ENCODE measurements at regions not wholly inside any gene's neighbourhood (a gene's known extent, or its start where the extent isn't known, plus 50 kb on each side); places are given as distances from the start of the nearest gene placed in this dataset.

- Histone ChIP-seq H3K4me3 (ENCODE audit: low read length) (no peak overlapping the region), H3K9me3 (ENCODE audit: control insufficient read depth, low read length) (no peaks in the 10 kb centered on the region), H3K4me1 (ENCODE audit: control insufficient read depth, insufficient read depth, low read length) (peaks cover 9% of the 10 kb centered on the region)
Observed at GRCh38 chr11:15657264-15657663, 542.5 kb downstream of the INSC start.

GRCh38 chr11:15660496-15660895 lies 545.8 kb downstream of the INSC start:
- Histone ChIP-seq H3K36me3 (ENCODE audit: control insufficient read depth, insufficient read depth, low read length) (no peaks in the 10 kb centered on the region), H3K27me3 (ENCODE audit: control insufficient read depth, insufficient read depth, low read length) (no peaks in the 10 kb centered on the region), H3K4me3 (ENCODE audit: low read length) (no peak overlapping the region), H3K9ac (ENCODE audit: low read length) (no peak overlapping the region), H3K9me3 (ENCODE audit: control insufficient read depth, low read length) (no peaks in the 10 kb centered on the region), H3K4me1 (ENCODE audit: control insufficient read depth, insufficient read depth, low read length) (peaks cover 24% of the 10 kb centered on the region)

More at GRCh38 chr11:15657264-15657663, 542.5 kb downstream of the INSC start:
- no peaks in the 10 kb centered on the region for H3K36me3 ChIP-seq (ENCODE audit: control insufficient read depth, insufficient read depth, low read length)
- no peak overlapping the region for H3K9ac ChIP-seq (ENCODE audit: low read length)
- no peaks in the 10 kb centered on the region for H3K27me3 ChIP-seq (ENCODE audit: control insufficient read depth, insufficient read depth, low read length)

- Histone ChIP-seq H3K4me3 (ENCODE audit: low read length) (no peak overlapping the region), H3K27me3 (ENCODE audit: control insufficient read depth, insufficient read depth, low read length) (no peaks in the 10 kb centered on the region), H3K9ac (ENCODE audit: low read length) (no peak overlapping the region), H3K36me3 (ENCODE audit: control insufficient read depth, insufficient read depth, low read length) (no peaks in the 10 kb centered on the region), H3K4me1 (ENCODE audit: control insufficient read depth, insufficient read depth, low read length) (peaks cover 24% of the 10 kb centered on the region), H3K9me3 (ENCODE audit: control insufficient read depth, low read length) (no peaks in the 10 kb centered on the region)
Observed at GRCh38 chr11:15662285-15662684, 547.6 kb downstream of the INSC start.

- Histone ChIP-seq H3K4me3 (ENCODE audit: low read length) (no peak overlapping the region), H3K9ac (ENCODE audit: low read length) (no peak overlapping the region), H3K4me1 (ENCODE audit: control insufficient read depth, insufficient read depth, low read length) (peaks cover 29% of the 10 kb centered on the region), H3K36me3 (ENCODE audit: control insufficient read depth, insufficient read depth, low read length) (no peaks in the 10 kb centered on the region), H3K27me3 (ENCODE audit: control insufficient read depth, insufficient read depth, low read length) (no peaks in the 10 kb centered on the region), H3K9me3 (ENCODE audit: control insufficient read depth, low read length) (no peaks in the 10 kb centered on the region)
Observed at GRCh38 chr11:15663777-15664218, 549.1 kb downstream of the INSC start.

- Histone ChIP-seq H3K9ac (ENCODE audit: low read length) (no peak overlapping the region), H3K36me3 (ENCODE audit: control insufficient read depth, insufficient read depth, low read length) (no peaks in the 10 kb centered on the region), H3K4me1 (ENCODE audit: control insufficient read depth, insufficient read depth, low read length) (peaks cover 33% of the 10 kb centered on the region), H3K4me3 (ENCODE audit: low read length) (no peak overlapping the region), H3K27me3 (ENCODE audit: control insufficient read depth, insufficient read depth, low read length) (no peaks in the 10 kb centered on the region), H3K9me3 (ENCODE audit: control insufficient read depth, low read length) (no peaks in the 10 kb centered on the region)
Observed at GRCh38 chr11:15665368-15665871, 550.7 kb downstream of the INSC start.

GRCh38 chr11:15667127-15667725 lies 552.5 kb downstream of the INSC start:
- Histone ChIP-seq H3K9ac (ENCODE audit: low read length) (no peak overlapping the region), H3K9me3 (ENCODE audit: control insufficient read depth, low read length) (no peaks in the 10 kb centered on the region), H3K4me1 (ENCODE audit: control insufficient read depth, insufficient read depth, low read length) (peaks cover 31% of the 10 kb centered on the region), H3K36me3 (ENCODE audit: control insufficient read depth, insufficient read depth, low read length) (no peaks in the 10 kb centered on the region), H3K4me3 (ENCODE audit: low read length) (no peak overlapping the region), H3K27me3 (ENCODE audit: control insufficient read depth, insufficient read depth, low read length) (no peaks in the 10 kb centered on the region)

- no peaks in the 10 kb centered on the region for H3K9me3 ChIP-seq (ENCODE audit: control insufficient read depth, low read length)
- H3K36me3 ChIP-seq (ENCODE audit: control insufficient read depth, insufficient read depth, low read length): no peaks in the 10 kb centered on the region
- no peak overlapping the region for H3K9ac ChIP-seq (ENCODE audit: low read length)
- peaks cover 20% of the 10 kb centered on the region for H3K4me1 ChIP-seq (ENCODE audit: control insufficient read depth, insufficient read depth, low read length)
- H3K27me3 ChIP-seq (ENCODE audit: control insufficient read depth, insufficient read depth, low read length): no peaks in the 10 kb centered on the region
- no peak overlapping the region for H3K4me3 ChIP-seq (ENCODE audit: low read length)
Observed at GRCh38 chr11:15668718-15669117, 554.0 kb downstream of the INSC start.

- Histone ChIP-seq H3K9ac (ENCODE audit: low read length) (no peak overlapping the region), H3K27me3 (ENCODE audit: control insufficient read depth, insufficient read depth, low read length) (no peaks in the 10 kb centered on the region), H3K4me3 (ENCODE audit: low read length) (no peak overlapping the region), H3K9me3 (ENCODE audit: control insufficient read depth, low read length) (no peaks in the 10 kb centered on the region), H3K36me3 (ENCODE audit: control insufficient read depth, insufficient read depth, low read length) (no peaks in the 10 kb centered on the region), H3K4me1 (ENCODE audit: control insufficient read depth, insufficient read depth, low read length) (peaks cover 15% of the 10 kb centered on the region)
Observed at GRCh38 chr11:15670520-15671070, 555.9 kb downstream of the INSC start.

- no peaks in the 10 kb centered on the region for H3K27me3 ChIP-seq (ENCODE audit: control insufficient read depth, insufficient read depth, low read length)
- peaks cover 15% of the 10 kb centered on the region for H3K4me1 ChIP-seq (ENCODE audit: control insufficient read depth, insufficient read depth, low read length)
- H3K9ac ChIP-seq (ENCODE audit: low read length): no peak overlapping the region
- H3K4me3 ChIP-seq (ENCODE audit: low read length): no peak overlapping the region
- H3K36me3 ChIP-seq (ENCODE audit: control insufficient read depth, insufficient read depth, low read length): no peaks in the 10 kb centered on the region
- no peaks in the 10 kb centered on the region for H3K9me3 ChIP-seq (ENCODE audit: control insufficient read depth, low read length)
Observed at GRCh38 chr11:15671216-15671615, 556.5 kb downstream of the INSC start.

- H3K9ac ChIP-seq (ENCODE audit: low read length): no peak overlapping the region
- no peaks in the 10 kb centered on the region for H3K36me3 ChIP-seq (ENCODE audit: control insufficient read depth, insufficient read depth, low read length)
- H3K4me3 ChIP-seq (ENCODE audit: low read length): no peak overlapping the region
- peaks cover 15% of the 10 kb centered on the region for H3K4me1 ChIP-seq (ENCODE audit: control insufficient read depth, insufficient read depth, low read length)
- no peaks in the 10 kb centered on the region for H3K27me3 ChIP-seq (ENCODE audit: control insufficient read depth, insufficient read depth, low read length)
- no peaks in the 10 kb centered on the region for H3K9me3 ChIP-seq (ENCODE audit: control insufficient read depth, low read length)
Observed at GRCh38 chr11:15672825-15673224, 558.1 kb downstream of the INSC start.

- no peak overlapping the region for H3K4me3 ChIP-seq (ENCODE audit: low read length)
- H3K27me3 ChIP-seq (ENCODE audit: control insufficient read depth, insufficient read depth, low read length): no peaks in the 10 kb centered on the region
Observed at GRCh38 chr11:15673408-15673831, 558.7 kb downstream of the INSC start.

GRCh38 chr11:15674756-15675155 lies 560.0 kb downstream of the INSC start:
- Histone ChIP-seq H3K4me3 (ENCODE audit: low read length) (no peak overlapping the region), H3K27me3 (ENCODE audit: control insufficient read depth, insufficient read depth, low read length) (no peaks in the 10 kb centered on the region), H3K36me3 (ENCODE audit: control insufficient read depth, insufficient read depth, low read length) (no peaks in the 10 kb centered on the region), H3K9ac (ENCODE audit: low read length) (no peak overlapping the region), H3K9me3 (ENCODE audit: control insufficient read depth, low read length) (no peaks in the 10 kb centered on the region), H3K4me1 (ENCODE audit: control insufficient read depth, insufficient read depth, low read length) (peaks cover 10% of the 10 kb centered on the region)

More at GRCh38 chr11:15673408-15673831, 558.7 kb downstream of the INSC start:
- peaks cover 14% of the 10 kb centered on the region for H3K4me1 ChIP-seq (ENCODE audit: control insufficient read depth, insufficient read depth, low read length)
- no peaks in the 10 kb centered on the region for H3K36me3 ChIP-seq (ENCODE audit: control insufficient read depth, insufficient read depth, low read length)
- H3K9me3 ChIP-seq (ENCODE audit: control insufficient read depth, low read length): no peaks in the 10 kb centered on the region
- H3K9ac ChIP-seq (ENCODE audit: low read length): no peak overlapping the region
